Mesendoderm (in vitro differentiated cells): ENCODE measurements at regions not wholly inside any gene's neighbourhood (a gene's known extent, or its start where the extent isn't known, plus 50 kb on each side); places are given as distances from the start of the nearest gene placed in this dataset.

Experiments used
- DNase-seq: peaks from one replicate; pipeline ENCODE4 v3.0.0; 2013
- H2AK5ac ChIP-seq: 2 replicates; pipeline ENCODE4 v1.6.1; 2013; ENCODE audit warnings: low read length, inconsistent platforms
- H2BK120ac ChIP-seq: 2 replicates; pipeline ENCODE4 v1.6.1; 2013; ENCODE audit warnings: low read depth, mild to moderate bottlenecking, low read length, moderate library complexity, mixed read lengths
- H2BK15ac ChIP-seq: replicated peaks from 2 replicates; pipeline ENCODE4 v1.6.1; 2013; ENCODE audit warnings: low read depth, mild to moderate bottlenecking, moderate library complexity
- H2BK5ac ChIP-seq: 2 replicates; pipeline ENCODE4 v1.6.1; 2013; ENCODE audit warnings: low read length, inconsistent platforms
- H3K18ac ChIP-seq: 2 replicates; pipeline ENCODE4 v1.6.1; 2013; ENCODE audit warnings: mild to moderate bottlenecking, low read length, mixed read lengths
- H3K23ac ChIP-seq: one replicate; pipeline ENCODE4 v1.6.1; 2013; ENCODE audit warnings: low read length
- H3K27ac ChIP-seq: 2 replicates; pipeline ENCODE4 v1.5.1; 2013; ENCODE audit warnings: low read depth, mild to moderate bottlenecking, inconsistent platforms, low read length, moderate library complexity
- H3K27me3 ChIP-seq: 2 replicates; pipeline ENCODE4 v1.6.1; 2013; ENCODE audit warnings: low read length, control low read depth, mild to moderate bottlenecking, inconsistent platforms; ENCODE audit not compliant: insufficient read depth, poor library complexity
- H3K36me3 ChIP-seq: 2 replicates; pipeline ENCODE4 v1.6.1; 2013; ENCODE audit warnings: low read length, inconsistent platforms; ENCODE audit not compliant: control insufficient read depth, insufficient read depth
- H3K4ac ChIP-seq: one replicate; pipeline ENCODE4 v1.6.1; 2013; ENCODE audit warnings: low read depth, mild to moderate bottlenecking, low read length, moderate library complexity
- H3K4me1 ChIP-seq: 2 replicates; pipeline ENCODE4 v1.6.1; 2013; ENCODE audit warnings: low read depth, low read length, inconsistent platforms; ENCODE audit not compliant: control insufficient read depth
- H3K4me2 ChIP-seq: 2 replicates; pipeline ENCODE4 v1.6.1; 2013; ENCODE audit warnings: low read length
- H3K4me3 ChIP-seq: 2 replicates; pipeline ENCODE4 v1.5.1; 2013; ENCODE audit warnings: mild to moderate bottlenecking, low read length
- H3K56ac ChIP-seq: one replicate; pipeline ENCODE4 v1.6.1; 2013; ENCODE audit warnings: low read length
- H3K79me1 ChIP-seq: 2 replicates; pipeline ENCODE4 v1.6.1; 2013; ENCODE audit warnings: low read length, inconsistent platforms
- H3K79me2 ChIP-seq: 2 replicates; pipeline ENCODE4 v1.6.1; 2013; ENCODE audit warnings: mild to moderate bottlenecking, low read length; ENCODE audit not compliant: control insufficient read depth, insufficient read depth
- H3K9ac ChIP-seq: 2 replicates; pipeline ENCODE4 v1.6.1; 2013; ENCODE audit warnings: low read length, inconsistent platforms
- H4K5ac ChIP-seq: one replicate; pipeline ENCODE4 v1.6.1; 2013; ENCODE audit warnings: low read length
- H4K8ac ChIP-seq: one replicate; pipeline ENCODE4 v1.6.1; 2013; ENCODE audit warnings: low read depth, mild to moderate bottlenecking, control low read depth, low read length, moderate library complexity
- WGBS: extraction: QIAGEN DNeasy Blood & Tissue Kit; methylation state at CpG from one replicate; pipeline ENCODE4 v1.1.7; 2013; ENCODE audit warnings: low lambda C conversion rate, missing lambda C conversion rate; ENCODE audit not compliant: insufficient coverage; ENCODE audit errors: extremely low coverage; 5-methylcytosine and 5-hydroxymethylcytosine counted together

GRCh38 chr7:15839416-15840100, 153.1 kb upstream of the MEOX2 start:
- Histone ChIP-seq H3K56ac (peak overlapping the region; percentile 56), H2BK5ac (no peak overlapping the region), H3K4me2 (peak overlapping the region; percentile 5), H4K5ac (no peak overlapping the region), H3K23ac (no peak overlapping the region), H3K79me1 (no peaks in the 10 kb centered on the region), H3K4me3 (no peak overlapping the region), H3K27me3 (no peaks in the 10 kb centered on the region), H3K27ac (peak overlapping the region; percentile 72), H3K4me1 (peaks cover 2% of the 10 kb centered on the region), H4K8ac (no peak overlapping the region), H2AK5ac (no peak overlapping the region), H3K9ac (no peak overlapping the region), H2BK15ac (no peak overlapping the region), H3K4ac (no peak overlapping the region), H3K18ac (no peak overlapping the region), H3K79me2 (no peaks in the 10 kb centered on the region), H3K36me3 (no peaks in the 10 kb centered on the region), H2BK120ac (no peak overlapping the region)
- DNase-seq = peak; percentile 92
- no CpG with 5 or more reads among the region's 15 CpGs for WGBS

- H3K79me1 ChIP-seq = no peaks in the 10 kb centered on the region
- H2BK15ac ChIP-seq = no peak overlapping the region
- no peak overlapping the region for H2BK5ac ChIP-seq
- no peak overlapping the region for H3K18ac ChIP-seq
- no peak overlapping the region for H4K5ac ChIP-seq
- no peak overlapping the region for H3K23ac ChIP-seq
- no peak overlapping the region for H3K4me3 ChIP-seq
- H4K8ac ChIP-seq = no peak overlapping the region
- H3K27me3 ChIP-seq = no peaks in the 10 kb centered on the region
- no peak for DNase-seq
- H3K9ac ChIP-seq = no peak overlapping the region
- no peaks in the 10 kb centered on the region for H3K36me3 ChIP-seq
- H3K4ac ChIP-seq = no peak overlapping the region
- no peak overlapping the region for H2AK5ac ChIP-seq
- no peak overlapping the region for H3K27ac ChIP-seq
- no peak overlapping the region for H3K4me2 ChIP-seq
- no peak overlapping the region for H2BK120ac ChIP-seq
- no CpG with 5 or more reads among the region's 2 CpGs for WGBS
- no peaks in the 10 kb centered on the region for H3K79me2 ChIP-seq
- H3K4me1 ChIP-seq = peaks cover 2% of the 10 kb centered on the region
- no peak overlapping the region for H3K56ac ChIP-seq
Observed at GRCh38 chr7:15838265-15838664, 151.8 kb upstream of the MEOX2 start.

DNA sequence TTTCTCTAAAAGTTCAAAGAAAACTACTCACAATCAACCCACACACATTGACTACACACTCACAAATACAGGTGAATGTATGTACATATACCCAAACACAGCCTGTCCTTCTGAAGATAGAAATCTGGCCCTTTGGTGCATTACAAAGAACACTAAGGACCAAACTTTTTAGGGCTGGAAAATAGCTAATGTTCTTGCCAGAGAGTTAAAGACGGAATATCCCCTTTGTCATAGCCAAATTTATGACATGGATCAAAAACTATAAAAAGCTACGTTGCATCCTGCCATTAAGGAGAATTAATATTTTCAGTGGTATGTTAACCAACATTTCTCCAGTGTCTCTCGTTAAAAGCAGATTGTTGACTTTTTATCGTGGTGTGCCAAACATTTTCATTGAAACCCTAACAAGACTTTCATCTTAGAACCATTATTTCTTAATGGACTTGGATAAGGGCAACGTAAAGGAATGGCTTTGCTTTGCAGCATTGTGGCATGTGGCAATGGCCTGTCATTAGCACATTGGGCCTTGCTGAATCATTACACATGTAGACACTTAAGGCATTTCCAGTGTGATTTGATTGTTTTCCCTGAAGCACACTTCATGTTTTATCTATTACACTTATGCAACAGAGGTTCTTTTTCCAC, 150.9 kb upstream of the MEOX2 start:
- H2BK120ac ChIP-seq = no peak overlapping the region
- no peak overlapping the region for H4K8ac ChIP-seq
- no peak overlapping the region for H3K4ac ChIP-seq
- no peak overlapping the region for H3K4me2 ChIP-seq
- no peaks in the 10 kb centered on the region for H3K79me1 ChIP-seq
- no peak overlapping the region for H3K4me3 ChIP-seq
- no peak overlapping the region for H3K27ac ChIP-seq
- no peak overlapping the region for H2AK5ac ChIP-seq
- peak; percentile 12 for DNase-seq
- no peak overlapping the region for H2BK15ac ChIP-seq
- H3K79me2 ChIP-seq = no peaks in the 10 kb centered on the region
- H2BK5ac ChIP-seq = no peak overlapping the region
- H3K23ac ChIP-seq = no peak overlapping the region
- H4K5ac ChIP-seq = no peak overlapping the region
- no peak overlapping the region for H3K56ac ChIP-seq
- no peaks in the 10 kb centered on the region for H3K36me3 ChIP-seq
- H3K18ac ChIP-seq = no peak overlapping the region
- H3K4me1 ChIP-seq = peaks cover 2% of the 10 kb centered on the region
- H3K27me3 ChIP-seq = no peaks in the 10 kb centered on the region
- no peak overlapping the region for H3K9ac ChIP-seq
- WGBS = no CpG with 5 or more reads among the region's 5 CpGs

- no CpG with 5 or more reads among the region's 2 CpGs for WGBS
- Histone ChIP-seq H3K27ac (no peak overlapping the region), H3K79me2 (no peaks in the 10 kb centered on the region), H2BK15ac (no peak overlapping the region), H3K36me3 (no peaks in the 10 kb centered on the region), H4K5ac (no peak overlapping the region), H3K4me3 (no peak overlapping the region), H3K4me2 (no peak overlapping the region), H3K4ac (no peak overlapping the region), H3K27me3 (no peaks in the 10 kb centered on the region), H3K9ac (no peak overlapping the region), H3K23ac (no peak overlapping the region), H2BK120ac (no peak overlapping the region), H3K4me1 (peaks cover 2% of the 10 kb centered on the region), H2AK5ac (no peak overlapping the region), H2BK5ac (no peak overlapping the region), H4K8ac (no peak overlapping the region), H3K79me1 (no peaks in the 10 kb centered on the region), H3K56ac (no peak overlapping the region), H3K18ac (no peak overlapping the region)
- DNase-seq = no peak
Observed at GRCh38 chr7:15836651-15837050, 150.2 kb upstream of the MEOX2 start.

DNA sequence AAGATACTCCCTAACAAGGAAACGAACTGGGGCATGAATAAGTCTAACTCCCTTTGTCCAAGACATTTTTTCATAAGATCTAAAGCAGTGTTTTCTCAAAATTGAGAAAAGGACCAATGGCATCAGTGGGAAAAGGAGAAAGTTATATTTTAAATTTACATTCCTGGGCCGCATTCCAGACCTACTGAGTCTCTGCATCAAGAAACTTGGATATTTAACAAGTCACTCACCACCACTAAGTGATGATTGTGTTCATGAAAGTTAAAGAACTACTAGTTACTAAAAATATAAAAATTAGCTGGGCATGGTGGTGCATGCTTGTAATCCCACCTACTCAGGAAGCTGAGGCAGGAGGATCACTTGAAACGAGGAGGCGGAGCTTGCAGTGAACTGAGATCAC, 149.6 kb upstream of the MEOX2 start:
- Histone ChIP-seq H2BK5ac (no peak overlapping the region), H3K4me2 (no peak overlapping the region), H3K79me2 (no peaks in the 10 kb centered on the region), H3K36me3 (no peaks in the 10 kb centered on the region), H3K4me1 (peaks cover 2% of the 10 kb centered on the region), H3K27ac (no peak overlapping the region), H3K27me3 (no peaks in the 10 kb centered on the region), H3K79me1 (no peaks in the 10 kb centered on the region), H3K9ac (no peak overlapping the region), H3K23ac (no peak overlapping the region), H3K4me3 (no peak overlapping the region), H3K56ac (no peak overlapping the region), H2BK15ac (no peak overlapping the region), H3K4ac (no peak overlapping the region), H4K8ac (no peak overlapping the region), H2AK5ac (no peak overlapping the region), H4K5ac (no peak overlapping the region), H3K18ac (no peak overlapping the region), H2BK120ac (no peak overlapping the region)
- WGBS = no CpG with 5 or more reads among the region's 4 CpGs
- DNase-seq = no peak

- no peak overlapping the region for H2BK120ac ChIP-seq
- H2BK15ac ChIP-seq = no peak overlapping the region
Observed at GRCh38 chr7:15834446-15834845, 148.0 kb upstream of the MEOX2 start.

More at GRCh38 chr7:15834446-15834845, 148.0 kb upstream of the MEOX2 start:
- H3K4me1 ChIP-seq = no peaks in the 10 kb centered on the region
- no peaks in the 10 kb centered on the region for H3K79me2 ChIP-seq
- H3K4me2 ChIP-seq = no peak overlapping the region
- H3K27me3 ChIP-seq = no peaks in the 10 kb centered on the region
- no peak overlapping the region for H3K4ac ChIP-seq
- H2BK5ac ChIP-seq = no peak overlapping the region
- H4K5ac ChIP-seq = no peak overlapping the region
- no peak overlapping the region for H3K56ac ChIP-seq
- H3K4me3 ChIP-seq = no peak overlapping the region
- no peak overlapping the region for H3K18ac ChIP-seq
- H2AK5ac ChIP-seq = no peak overlapping the region
- no peaks in the 10 kb centered on the region for H3K79me1 ChIP-seq
- H3K9ac ChIP-seq = no peak overlapping the region
- H4K8ac ChIP-seq = no peak overlapping the region
- H3K27ac ChIP-seq = no peak overlapping the region
- H3K36me3 ChIP-seq = no peaks in the 10 kb centered on the region
- H3K23ac ChIP-seq = no peak overlapping the region
- no peak for DNase-seq
